GM04503 (cell line): ENCODE measurements at regions not wholly inside any gene's neighbourhood (a gene's known extent, or its start where the extent isn't known, plus 50 kb on each side); places are given as distances from the start of the nearest gene placed in this dataset.

ENCODE experiments used
- DNase-seq: peaks from one replicate; pipeline ENCODE4 v3.0.0-alpha.2; 2012; ENCODE audit warnings: low read depth

DNA sequence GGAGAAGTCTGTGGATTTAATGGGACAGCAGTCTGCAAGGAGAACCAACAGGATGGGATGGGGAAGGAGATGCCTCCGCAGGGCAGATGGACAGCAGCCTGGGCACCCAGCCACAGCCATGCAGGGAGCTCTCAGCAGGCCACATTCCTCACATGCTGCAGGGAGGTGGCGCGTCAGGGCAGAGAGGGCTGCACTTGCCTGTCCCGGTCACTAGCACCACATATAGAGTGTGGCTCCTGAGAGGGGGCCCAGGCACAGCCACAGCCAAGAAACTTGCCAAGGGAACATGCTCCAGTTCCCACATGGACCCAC is 86.8 kb upstream of the ZMIZ1 start:
- no peak for DNase-seq

DNA sequence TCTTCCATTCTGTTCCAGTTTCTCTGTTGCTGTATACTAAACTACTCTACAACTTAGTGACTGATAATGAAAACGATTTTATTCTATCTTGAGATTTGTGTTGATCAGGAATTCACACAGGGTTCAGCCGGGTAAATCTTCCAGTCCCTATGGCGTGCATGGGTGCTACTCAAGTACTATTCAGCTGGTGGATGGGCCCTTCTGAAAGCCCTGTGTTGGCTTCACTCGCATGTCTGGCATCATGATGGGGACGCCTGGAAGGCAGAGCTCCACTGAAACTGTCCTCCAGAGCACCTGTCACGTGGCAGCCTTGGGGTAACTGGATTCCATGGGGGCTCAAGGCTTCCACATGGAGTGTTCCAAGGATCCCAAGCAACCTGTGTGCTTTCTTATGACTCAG is 86.0 kb upstream of the ZMIZ1 start:
- no peak for DNase-seq

DNA sequence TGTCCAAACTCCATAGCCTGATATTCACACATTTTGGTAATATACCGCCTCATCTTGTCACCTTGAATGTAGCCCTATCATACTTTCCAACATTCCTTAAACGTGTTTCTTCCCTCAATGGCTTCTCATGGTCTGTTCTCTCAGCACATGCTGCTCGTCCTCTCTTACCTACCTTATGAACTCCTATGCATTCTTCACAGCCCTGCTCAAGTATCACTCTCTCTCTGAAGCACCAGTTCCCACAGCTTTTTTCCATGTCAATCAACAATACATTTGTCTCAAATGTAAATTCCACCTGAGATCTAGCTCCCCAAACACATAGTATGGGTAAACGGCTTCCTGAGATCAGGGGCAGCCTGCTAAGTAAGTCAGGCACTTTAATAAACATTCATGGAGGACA is 85.2 kb upstream of the ZMIZ1 start:
- no peak for DNase-seq

DNA sequence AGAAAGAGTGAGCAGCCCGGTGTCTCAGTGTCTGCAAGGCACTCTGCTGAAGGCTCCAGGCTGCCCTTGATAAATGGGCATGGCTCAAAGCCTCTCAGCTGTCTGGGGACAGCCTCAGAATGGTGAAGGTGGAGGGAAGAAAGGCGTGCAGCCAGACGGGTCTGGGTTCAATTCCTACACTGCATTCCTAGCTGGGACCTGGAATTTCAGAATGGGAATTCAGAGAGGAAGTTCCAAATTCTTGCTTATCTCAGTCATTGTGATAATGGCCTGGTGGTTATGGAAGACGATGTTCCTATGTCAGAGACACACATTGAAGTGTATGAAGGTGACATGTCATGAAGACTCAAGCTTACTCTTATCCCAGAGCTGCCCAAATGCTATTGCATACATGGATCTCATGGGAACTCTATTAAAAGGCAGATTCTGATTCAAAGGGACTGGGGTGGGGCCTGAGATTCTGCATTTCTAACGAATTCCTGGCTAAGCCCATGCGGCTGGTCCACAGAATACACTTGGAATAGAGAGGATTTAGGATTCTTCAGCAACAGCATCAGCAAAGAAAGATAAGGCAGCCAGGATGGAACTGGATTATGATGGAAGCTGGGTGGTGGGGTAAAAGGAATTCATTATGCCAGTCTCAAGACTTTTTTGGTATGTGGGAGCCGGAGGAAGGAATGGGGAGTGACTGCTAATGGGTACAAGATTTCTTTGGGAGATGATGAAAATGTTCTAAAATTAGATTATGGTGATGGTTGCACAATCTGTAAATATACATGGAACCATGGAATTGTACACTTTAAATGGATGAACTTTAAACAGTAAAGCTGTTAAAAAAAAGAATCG is 82.6 kb upstream of the ZMIZ1 start:
- no peak for DNase-seq

DNA sequence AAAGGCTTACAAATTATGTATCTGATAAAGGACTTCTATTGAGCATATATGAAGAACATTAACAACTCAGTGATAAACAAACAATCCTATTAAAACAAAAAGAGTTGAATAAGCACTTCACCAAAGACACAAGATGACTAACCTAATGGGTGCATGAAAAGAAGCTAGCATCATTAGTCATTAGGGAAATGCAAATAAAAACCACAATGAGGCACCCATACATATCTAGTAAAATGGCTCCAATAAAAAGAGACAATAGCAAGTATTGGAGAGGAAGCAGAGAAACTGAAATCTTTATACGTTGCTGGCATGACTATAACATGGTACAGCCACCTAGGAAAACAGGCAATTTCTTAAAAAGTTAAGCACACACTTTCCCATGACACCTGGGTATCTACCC is 77.6 kb upstream of the ZMIZ1 start:
- no peak for DNase-seq

- no peak for DNase-seq
Observed at GRCh38 chr10:78992333-78992732, 76.4 kb upstream of the ZMIZ1 start.

DNA sequence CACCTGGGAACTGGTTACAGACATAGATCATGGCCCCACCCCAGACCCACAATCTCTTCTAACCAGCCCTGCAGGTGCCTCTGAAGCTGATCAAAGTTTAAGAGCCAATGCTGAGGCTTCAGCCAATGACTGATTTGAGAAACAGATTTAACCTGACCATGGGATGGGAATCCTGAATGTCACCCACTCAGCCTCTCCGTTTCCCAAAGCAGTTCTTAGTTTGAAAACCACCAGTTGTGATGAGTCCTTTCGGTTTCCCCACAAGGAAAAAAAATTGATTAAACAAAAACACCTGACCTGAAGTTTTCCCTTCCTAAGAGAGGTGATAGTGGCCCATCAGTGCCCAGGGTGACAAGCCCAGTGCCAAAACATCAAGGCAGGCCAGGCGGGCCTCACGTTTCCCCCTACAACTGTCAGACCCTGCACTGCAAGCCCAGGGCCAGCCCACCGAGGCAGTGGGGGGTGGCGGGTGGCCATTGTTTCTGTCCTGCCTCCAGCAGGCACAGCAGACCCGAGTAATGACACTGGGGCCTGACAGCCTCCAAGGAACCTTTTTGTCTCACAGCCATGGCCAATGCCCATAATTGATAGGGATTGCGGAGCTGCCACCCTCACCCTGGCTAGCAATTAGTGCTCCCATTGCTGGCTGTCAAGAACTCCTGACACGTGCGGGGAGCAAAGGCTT is 75.4 kb upstream of the ZMIZ1 start:
- DNase-seq: no peak

DNA sequence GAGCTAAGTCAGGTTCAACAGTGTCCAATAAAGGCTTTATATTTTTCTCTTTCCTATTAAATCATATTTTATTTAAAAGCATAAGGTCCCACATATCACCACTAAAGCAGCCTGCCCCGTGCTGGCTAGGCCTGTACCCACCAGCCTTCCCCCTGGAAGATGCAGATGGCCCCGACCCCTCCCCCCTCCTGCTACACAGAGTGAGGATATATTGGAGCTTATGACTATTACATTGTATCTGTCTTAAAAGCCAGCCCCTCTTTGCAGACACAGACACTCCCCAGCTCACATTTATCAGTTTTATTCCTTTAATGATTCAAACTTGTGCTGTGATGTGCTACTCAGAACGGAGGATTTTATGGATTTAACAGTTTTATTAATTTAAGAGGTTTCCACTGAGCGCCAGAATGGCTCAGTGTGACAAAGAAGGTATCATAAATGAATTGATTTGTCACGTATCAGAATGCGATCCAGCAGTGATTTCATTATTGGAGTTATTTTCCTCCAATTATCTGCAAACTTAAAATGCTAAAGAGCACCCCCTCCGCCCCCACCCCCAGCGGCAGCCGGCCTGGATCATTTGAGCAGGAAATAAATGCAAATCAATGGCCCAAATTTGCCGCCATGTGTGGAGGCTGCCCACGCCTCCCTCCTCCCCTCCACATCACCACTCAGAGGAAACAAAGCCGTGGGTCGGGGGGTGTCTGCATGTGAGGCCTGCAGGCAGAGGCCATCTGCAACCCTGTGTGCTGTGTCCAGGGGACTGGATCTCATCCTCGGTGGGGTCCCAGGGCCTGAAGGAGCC is 72.6 kb upstream of the ZMIZ1 start:
- DNase-seq: no peak

GRCh38 chr10:78996792-78997129 is 72.0 kb upstream of the ZMIZ1 start:
- DNase-seq: no peak

GRCh38 chr10:78997635-78998618 is 70.8 kb upstream of the ZMIZ1 start:
- no peak for DNase-seq

DNA sequence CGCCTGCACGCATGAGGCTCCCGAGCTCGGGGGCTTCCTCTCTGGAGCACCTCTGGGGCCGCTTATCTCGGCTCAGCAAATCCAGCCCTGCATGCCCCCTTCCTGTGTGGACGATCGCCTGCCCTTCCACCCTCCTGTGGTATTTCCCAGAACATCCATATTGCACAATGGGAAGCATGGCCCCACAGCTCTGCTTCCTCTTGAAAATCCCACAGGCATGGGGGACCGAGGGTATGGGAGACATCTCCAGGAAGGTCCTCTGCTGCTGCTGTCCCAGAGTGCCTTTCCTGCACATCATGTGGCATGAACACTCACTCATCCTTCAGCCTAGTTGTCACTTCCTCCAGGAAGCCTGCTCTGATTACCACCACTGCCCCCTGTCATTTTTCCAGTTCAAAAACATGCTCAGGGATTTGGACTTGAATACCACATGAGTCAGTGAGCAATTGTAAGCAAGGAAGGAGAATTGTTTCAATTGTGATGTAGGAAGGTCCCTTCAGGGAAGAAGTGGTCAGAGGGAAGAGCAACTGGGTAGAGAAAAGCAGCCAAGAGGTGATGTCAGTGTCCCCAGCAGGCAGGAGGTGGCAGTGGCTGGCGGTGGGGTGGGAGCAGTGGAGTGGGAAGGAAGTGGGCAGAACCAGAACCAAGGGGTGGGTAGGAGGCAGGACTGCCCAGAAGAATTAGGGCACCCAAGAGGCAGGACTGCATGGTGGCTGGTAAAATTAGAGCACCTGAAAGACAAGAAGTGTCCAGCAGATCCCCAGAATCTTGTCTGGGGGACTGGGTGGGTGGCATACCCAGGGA is 67.5 kb upstream of the ZMIZ1 start:
- DNase-seq: no peak

- DNase-seq: no peak
Observed at GRCh38 chr10:79002336-79002735, 66.4 kb upstream of the ZMIZ1 start.

- no peak for DNase-seq
Observed at GRCh38 chr10:79003183-79004100, 65.3 kb upstream of the ZMIZ1 start.

DNA sequence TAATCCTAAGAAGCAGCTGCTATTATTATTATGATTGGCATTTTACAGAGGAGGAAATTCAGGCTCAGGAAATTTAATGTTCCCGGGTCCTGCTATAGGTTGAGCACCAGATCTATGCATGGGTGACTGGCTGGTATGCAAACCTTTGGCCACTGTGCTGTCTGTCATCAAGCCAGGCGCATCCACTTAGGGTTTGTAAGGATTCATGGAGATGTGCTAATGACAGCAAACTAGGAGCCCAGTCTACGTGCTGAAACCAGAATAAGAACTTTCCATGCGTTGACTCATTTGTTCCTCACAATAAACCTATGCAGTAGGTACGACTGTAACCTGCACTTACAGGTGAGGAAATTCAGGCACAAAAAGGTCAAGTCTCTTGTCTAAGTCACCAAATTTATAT is 64.5 kb upstream of the ZMIZ1 start:
- no peak for DNase-seq

DNA sequence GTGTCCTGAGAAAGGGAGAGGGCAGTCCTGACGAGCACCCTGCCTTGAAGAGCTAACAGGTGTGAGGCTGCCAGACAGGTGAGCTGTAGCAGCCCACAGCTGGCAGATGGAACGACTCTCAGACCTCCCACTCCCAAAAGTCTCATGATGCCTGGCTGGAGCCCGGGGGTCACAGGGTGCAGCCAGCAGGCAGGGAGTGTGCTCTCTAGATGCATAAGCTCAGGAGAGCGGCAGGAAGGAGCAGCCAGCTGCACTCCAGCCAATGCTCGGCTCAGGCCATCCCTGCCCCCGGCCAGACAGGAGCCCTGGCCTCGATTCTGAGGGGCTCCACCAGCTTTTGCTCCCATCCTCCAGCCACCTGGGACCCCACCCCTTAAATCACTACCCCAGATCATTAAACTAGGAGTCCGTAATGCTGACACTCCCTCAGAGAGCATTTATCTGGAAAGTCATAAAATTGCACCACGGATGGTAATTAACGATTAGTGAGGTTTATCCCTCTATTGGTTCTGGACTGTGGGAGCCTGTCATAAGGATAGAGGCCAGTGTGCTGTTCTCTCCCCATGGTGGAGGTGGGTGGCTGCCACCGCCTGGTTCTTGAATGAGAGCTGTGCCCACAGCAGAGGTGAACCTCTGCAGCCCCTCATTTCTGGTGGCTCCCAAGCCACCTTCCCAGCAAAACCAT is 63.5 kb upstream of the ZMIZ1 start:
- no peak for DNase-seq

GRCh38 chr10:79007018-79007417 is 61.7 kb upstream of the ZMIZ1 start:
- DNase-seq: no peak

DNA sequence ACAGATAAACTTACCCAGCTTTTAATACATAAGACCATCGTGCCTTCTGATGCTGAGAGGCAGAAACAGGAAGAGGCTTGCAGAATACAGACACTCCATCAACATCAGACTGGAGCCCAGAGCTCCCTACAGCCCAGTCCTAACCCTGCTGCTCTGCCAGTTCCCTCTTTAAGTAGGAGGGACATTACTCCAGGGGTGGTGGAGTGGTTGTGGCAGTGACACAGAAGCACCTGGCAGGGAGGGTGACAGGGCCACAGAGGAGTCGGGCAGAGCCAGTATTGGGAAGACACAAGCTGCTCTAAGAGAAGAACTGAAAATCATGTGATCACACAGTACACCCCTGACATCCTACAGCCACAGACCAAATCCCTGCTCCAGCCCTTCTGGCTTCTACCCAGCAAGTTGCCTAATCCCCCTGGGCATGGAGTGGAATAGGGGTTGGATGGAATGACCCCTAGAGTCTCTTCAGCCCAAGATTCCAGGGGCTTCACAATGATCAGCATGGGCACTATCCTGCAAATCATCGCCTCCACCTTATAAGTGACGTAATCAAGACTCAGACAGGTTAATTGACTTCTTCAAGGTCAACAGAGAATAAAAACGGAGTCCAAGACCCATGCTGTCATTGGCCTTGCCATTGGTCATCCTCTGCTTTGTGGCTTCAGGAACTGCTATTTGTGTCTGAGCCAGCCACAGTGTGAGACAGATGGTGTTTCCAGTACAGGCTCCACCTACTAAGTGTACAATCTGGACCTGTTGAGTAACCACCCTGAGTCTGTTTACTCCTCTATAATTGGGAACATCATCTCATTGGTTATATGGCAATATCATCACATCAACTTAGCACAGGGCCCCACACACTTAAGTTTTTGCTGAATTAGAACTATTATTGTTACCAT is 61.1 kb upstream of the ZMIZ1 start:
- no peak for DNase-seq

- no peak for DNase-seq
Observed at GRCh38 chr10:79009145-79009544, 59.6 kb upstream of the ZMIZ1 start.
